GM10266 (cell line): ENCODE measurements at regions not wholly inside any gene's neighbourhood (a gene's known extent, or its start where the extent isn't known, plus 50 kb on each side); places are given as distances from the start of the nearest gene placed in this dataset.
A peak's percentile ranks its signal among the peaks of the same experiment; 100 is the strongest.

Source experiments
- DNase-seq: peaks from one replicate; pipeline ENCODE4 v3.0.0; 2012; ENCODE audit errors: extremely low spot score
- TF ChIP-seq, protein P1 (sequence below): IDR thresholded peaks from 2 replicates; pipeline ENCODE4 v1.5.1; 2012; ENCODE audit warnings: mild to moderate bottlenecking, low read depth; ENCODE audit not compliant: control insufficient read depth, insufficient read depth; ENCODE audit errors: missing control alignments

DNA sequence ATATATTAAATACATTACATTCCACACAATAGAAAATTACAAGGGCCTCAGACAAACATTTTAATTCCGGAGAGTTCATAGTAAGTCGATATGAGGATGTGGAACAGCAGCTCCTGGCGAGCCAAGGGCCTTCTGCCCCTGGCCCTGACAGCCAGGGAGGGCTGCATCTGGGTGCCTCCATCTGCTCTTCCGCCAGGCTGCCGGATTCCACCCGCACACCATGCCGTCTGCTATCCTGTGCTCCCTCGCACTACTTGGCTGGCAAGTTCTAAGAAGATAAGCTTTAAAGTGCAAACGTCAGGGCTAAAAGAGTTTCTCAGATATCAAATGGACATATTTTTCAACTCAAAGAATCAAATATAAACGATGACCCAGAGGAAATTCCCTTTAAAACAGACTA, 656.3 kb upstream of the NOX3 start:
- TF ChIP-seq, protein P1, sequence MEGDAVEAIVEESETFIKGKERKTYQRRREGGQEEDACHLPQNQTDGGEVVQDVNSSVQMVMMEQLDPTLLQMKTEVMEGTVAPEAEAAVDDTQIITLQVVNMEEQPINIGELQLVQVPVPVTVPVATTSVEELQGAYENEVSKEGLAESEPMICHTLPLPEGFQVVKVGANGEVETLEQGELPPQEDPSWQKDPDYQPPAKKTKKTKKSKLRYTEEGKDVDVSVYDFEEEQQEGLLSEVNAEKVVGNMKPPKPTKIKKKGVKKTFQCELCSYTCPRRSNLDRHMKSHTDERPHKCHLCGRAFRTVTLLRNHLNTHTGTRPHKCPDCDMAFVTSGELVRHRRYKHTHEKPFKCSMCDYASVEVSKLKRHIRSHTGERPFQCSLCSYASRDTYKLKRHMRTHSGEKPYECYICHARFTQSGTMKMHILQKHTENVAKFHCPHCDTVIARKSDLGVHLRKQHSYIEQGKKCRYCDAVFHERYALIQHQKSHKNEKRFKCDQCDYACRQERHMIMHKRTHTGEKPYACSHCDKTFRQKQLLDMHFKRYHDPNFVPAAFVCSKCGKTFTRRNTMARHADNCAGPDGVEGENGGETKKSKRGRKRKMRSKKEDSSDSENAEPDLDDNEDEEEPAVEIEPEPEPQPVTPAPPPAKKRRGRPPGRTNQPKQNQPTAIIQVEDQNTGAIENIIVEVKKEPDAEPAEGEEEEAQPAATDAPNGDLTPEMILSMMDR = no peak
- no peak for DNase-seq

DNA sequence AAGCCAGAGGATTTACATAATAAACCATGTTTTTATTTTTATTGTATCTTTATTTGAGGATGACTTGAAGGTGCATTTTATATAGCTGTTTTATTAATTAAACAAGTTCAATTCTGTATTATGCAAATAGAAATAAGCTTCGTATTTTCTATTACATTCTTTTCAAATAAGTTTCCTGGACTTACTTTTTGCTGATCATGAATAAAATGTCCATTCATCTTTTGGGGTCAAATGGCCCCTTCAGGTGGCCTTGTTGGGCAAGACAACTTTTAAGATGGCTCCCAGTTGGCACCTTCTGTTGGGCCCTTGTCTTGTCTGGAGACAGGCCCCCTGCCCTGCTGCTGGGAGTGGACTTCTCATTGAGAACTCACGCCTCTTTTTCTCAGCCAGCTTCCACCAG, 654.6 kb upstream of the NOX3 start:
- TF ChIP-seq, protein P1 = no peak

DNA sequence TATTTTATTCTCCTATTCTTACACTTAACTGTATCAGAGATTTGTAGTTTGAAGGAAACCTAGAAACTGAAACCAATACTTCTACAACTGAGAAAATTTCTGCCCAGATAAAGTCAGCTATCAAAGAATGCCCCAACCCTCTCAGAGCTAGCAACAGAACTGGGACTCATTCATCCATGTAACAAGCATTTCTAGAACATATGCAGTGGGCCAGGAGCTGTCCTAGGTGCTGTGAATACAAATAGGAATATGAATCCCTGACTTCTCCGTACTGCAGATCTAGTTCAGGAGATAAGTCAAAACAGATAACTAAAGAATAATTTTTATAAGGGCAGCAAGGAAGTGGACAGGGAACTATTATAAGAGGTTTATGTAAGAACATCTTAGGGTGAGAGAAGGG, 654.1 kb upstream of the NOX3 start:
- DNase-seq = no peak
- TF ChIP-seq, protein P1 = no peak

More for the DNA sequence above, 654.6 kb upstream of the NOX3 start:
- DNase-seq = no peak

DNA sequence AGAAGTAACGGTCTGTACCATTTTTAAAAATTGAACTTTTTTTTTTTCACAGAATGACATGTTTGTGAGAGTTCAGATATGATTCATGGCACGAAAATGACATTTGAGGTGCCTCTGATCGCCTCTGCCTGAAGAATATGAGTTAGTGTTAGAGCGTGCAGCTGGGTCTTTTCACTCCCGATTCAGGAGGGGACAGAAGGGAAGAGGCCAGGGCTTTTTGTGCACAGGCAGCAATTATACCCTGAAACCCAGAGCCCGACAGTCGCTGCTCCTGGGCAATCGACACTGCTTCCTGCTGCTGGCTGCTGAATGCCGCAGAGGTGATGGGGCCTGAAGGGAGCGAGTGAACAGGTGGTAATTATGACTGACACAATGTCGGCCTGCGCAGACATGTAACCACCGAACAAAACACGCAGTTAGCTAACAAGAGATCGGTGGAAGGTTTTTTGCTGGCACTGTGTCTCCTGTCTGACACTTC, 652.0 kb upstream of the NOX3 start:
- DNase-seq = no peak
- TF ChIP-seq, protein P1 = no peak

DNA sequence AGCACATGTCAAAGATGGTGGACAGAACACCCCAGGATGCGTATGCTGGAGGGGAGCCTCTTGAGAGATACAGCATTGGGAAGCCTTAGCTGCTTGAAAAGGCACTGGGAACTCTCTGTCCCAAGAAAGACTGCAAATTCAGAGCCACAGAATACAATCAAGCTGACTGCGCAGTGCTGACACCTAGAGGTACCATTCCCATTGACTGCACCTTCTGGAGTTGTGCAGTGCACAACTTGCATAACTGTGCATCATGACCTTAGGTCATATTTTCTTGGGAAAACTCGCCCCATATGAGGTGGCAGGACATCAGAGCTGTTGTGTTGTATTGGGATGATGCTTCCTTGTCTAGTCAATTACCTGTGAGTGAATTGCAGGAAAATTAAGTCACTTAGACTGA, 646.5 kb upstream of the NOX3 start:
- TF ChIP-seq, protein P1 = peak; percentile 29
- no peak for DNase-seq

DNA sequence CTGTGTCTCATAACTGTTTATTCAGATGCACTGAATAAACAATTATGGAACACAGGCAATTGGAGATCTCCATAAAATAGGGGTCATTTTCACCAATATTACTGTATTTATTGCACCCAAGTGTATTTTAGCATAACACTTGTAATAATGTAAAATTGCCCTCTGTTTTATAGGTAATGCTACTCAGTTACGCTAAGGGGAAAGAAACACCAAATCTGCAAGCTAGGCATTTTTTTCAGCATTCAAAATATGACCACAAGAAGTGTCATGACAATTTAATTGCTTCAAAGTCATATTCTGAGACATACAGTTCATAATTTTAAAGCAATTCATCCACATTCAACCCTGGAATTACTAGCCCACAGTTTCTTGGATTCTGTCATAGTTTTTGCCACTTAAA, 643.2 kb upstream of the NOX3 start:
- TF ChIP-seq, protein P1 = no peak
- no peak for DNase-seq

DNA sequence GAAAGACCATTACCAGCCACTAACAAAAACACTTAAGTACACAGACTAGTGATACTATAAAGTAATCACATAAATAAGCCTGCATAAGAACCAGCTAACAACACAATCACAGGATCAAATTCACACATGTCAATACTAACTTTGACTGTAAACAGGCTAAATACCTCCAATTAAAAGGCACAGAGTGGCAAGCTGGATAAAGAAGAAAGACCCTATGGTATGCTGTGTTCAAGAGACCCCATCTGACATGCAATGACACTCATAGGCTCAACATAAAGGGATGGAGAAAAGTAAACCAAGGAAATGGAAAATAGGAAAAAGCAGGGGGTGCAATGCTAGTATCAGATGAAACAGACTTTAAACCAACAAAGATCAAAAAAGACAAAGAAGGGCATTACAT, 631.8 kb upstream of the NOX3 start:
- TF ChIP-seq, protein P1 = no peak
- DNase-seq = no peak
